ENCODE measurements at regions not wholly inside any gene's neighbourhood (a gene's known extent, or its start where the extent isn't known, plus 50 kb on each side); places are given as distances from the start of the nearest gene placed in this dataset.
"Not testable (repeated sequence)": the region's sequence is repeated elsewhere in the genome, so short reads cannot be mapped to it uniquely, and the experiment has no call there.

DNA sequence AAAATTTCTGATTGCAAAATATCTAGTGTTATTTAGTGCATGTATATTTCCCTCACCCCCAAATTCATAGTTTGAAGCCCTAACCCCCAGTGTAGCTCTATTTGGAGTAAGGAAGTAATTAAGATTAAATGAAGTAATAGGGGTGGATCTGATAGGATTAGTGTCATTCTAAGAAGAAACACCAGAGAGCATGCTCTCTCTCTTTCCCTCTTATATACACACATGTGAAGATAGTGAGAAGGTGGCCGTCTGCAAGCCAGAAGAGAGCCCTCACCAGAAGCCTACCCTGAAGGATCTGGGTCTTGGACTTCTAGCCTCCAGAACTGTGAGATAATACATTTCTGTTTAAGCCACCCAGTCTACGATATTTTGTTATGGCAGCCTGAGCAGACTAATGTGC, 120.3 kb downstream of the TMEM30B start:
- no peak for DNase-seq (ENCODE audit: low spot score)

DNA sequence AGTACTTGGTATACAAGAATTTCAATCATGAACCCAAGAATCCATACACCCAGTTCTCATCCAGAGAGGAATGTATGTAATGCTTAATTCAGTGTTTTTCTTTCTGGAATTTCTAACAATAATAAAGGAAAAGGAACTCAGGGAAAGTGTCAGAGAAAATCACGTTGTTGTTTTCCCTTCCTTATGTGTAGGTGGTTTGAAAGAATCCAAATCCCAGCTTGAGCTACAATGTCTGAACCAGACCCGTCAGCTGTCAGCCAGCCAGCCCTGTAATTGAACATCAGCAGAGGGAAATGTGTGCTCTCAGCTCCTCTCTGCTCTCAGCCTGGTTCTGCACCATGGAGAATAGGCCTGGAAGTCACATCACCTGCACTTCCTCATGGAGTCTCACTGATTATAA, 126.5 kb downstream of the TMEM30B start:
- DNase-seq (ENCODE audit: low spot score): no peak

DNA sequence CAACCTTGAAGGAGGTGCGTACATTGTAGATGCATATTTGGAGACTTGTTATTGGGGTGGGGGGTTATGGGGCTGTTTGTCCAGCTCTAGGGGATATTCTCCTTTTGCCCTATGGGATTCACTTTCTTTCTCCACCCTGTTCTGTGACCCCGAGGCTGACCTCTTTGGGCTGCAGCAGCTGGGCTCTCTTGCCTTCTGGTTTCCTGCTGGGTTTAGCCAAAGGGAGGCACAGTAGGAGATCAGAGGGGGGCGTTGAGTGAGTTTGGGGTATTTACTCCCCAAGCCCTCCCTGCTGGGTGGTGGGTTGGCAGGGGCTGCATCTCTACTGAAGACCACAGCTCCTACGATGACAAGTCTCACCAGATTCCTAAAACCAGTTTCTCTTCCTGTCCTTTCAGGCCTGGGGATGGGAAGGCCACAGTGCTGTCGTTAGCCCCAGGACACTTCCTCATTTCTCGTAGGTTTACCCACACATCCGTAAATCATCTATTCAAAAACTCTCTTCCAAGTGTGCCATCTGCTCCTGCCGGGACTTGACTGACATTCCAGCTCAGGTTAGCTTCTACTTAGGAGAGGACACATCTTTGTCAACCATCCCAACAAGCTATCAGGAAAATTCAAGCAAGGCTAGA, 127.1 kb downstream of the TMEM30B start:
- DNase-seq (ENCODE audit: low spot score): no peak

DNA sequence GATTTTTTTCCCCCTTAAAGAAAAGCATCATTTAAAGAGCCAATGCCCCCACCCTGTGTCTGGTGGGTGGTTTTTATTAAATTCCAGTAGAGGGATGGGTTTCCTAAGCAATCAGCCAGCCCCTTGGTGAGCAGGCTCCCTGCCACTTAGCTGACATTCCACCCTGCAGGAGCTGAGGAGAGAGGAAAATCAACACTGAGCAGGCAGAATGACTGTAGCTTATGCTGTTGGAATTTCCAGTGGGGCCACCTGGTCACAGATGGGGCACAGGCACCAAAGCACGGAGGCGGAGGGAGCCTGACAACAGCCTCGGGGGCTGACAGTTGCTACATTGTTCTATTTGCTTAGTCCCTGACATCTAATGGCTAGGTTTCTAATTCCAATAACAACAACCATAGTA, 127.7 kb downstream of the TMEM30B start:
- peak; percentile 31 for DNase-seq (ENCODE audit: low spot score)

DNA sequence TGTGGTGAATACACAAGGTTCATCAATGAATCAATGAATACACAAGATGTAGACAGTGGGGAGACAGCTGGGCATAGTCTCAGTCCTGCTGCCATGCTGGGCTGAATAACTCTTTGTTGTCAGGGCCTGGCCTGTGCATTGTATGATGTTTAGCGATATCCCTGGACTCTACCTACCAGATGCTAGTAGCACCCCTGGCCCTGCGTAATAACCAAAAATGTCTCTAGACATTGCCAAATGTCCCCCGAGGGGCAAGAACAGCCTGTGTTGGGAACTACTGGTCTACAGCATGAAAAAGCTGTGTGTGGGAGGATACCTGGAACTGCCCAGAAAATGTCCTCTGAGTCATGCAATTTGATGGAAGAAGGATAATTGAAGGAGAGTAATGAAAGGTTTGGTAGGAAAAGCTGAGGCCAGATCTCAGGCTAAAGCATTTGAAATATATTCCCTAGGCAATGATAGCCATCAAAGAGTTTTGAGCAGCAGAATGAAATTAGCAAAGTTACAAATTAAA, 128.2 kb downstream of the TMEM30B start:
- no peak for DNase-seq (ENCODE audit: low spot score)

DNA sequence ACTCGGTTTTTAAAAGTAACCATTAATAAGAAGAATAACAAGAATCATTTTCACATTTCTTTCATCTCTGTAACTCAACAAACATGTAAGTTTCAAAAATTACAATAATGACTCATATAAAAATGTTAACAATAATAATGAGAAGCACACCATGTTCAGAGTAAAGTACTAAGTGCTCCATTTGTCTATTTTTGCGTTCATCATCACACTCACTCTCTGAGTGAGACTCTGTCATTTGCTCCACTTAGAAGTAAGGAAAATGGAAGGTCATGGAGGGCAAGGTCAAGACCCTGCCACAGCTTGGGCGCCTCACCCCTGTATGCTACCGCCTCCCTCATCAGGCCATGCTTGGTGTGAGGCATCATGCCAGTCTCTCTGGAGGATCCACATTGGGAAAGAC, 129.9 kb downstream of the TMEM30B start:
- DNase-seq (ENCODE audit: low spot score): no peak

DNA sequence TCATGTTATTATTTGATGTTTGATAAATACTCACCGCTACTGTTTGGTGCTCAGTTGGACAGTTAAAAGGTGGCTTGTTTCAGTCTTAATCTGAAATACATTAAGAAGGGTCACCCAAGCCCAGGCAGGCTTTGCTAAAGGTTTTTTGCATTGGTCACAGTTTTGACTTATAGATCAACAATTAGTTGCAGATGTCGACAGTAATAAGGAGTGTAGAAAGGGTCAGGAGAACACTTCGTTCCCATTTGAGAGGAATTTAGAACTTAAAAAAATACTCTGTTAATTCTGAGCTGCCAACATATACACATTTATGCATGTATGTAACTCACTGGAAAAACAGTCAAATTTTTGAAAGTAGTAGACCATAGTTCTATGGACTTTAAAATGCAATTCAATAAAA, 130.3 kb downstream of the TMEM30B start:
- no peak for DNase-seq (ENCODE audit: low spot score)

DNA sequence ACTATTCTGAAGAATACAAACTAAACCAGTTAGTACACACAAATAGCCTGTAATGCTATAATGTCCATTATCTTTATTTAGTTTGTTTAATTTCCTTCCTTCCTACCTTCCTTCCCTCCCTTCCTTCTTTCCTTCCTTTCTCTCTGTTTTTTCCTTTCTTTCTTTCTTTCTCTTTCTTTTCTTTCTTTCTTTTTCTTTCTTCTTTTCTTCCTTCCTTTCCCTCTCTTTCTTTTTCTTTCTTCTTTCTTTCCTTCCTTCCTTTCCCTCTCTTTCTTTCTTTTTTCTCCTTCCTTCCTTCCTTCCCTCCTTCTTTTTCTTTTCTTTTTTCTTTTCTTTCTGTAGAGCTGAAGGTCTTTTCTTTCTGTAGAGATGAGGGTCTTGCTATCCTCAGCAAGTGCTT, 131.2 kb downstream of the TMEM30B start:
- no peak for DNase-seq (ENCODE audit: low spot score)

DNA sequence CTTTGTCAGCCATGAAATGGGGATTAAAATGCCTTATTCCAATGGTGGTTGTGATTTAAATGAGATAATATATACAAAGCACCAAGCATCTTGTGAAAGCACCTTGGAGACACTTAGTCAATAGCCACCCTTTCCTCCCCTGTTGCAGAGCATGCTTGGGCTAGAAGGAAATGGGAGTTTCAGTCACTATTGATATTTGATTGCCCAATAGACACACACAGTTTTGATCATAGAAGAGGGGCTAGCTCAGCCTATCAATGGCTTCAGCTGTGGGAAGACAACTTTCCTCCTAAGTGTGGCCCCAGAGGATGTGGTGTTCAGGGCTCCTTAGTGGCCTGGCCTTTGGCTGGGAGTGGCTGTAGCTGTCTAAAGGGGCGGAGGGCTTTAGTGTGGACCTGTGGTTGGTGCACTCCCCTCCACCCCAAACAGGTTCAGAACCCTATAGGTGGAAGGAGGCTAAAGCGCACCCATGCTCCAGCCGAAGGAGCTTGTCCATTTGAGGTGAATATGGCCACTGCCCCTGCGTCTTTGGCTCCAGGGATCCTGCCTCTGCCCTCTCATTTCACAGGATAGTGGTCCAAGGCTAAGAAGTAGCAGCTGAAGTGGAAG, 132.3 kb downstream of the TMEM30B start:
- no peak for DNase-seq (ENCODE audit: low spot score)

DNA sequence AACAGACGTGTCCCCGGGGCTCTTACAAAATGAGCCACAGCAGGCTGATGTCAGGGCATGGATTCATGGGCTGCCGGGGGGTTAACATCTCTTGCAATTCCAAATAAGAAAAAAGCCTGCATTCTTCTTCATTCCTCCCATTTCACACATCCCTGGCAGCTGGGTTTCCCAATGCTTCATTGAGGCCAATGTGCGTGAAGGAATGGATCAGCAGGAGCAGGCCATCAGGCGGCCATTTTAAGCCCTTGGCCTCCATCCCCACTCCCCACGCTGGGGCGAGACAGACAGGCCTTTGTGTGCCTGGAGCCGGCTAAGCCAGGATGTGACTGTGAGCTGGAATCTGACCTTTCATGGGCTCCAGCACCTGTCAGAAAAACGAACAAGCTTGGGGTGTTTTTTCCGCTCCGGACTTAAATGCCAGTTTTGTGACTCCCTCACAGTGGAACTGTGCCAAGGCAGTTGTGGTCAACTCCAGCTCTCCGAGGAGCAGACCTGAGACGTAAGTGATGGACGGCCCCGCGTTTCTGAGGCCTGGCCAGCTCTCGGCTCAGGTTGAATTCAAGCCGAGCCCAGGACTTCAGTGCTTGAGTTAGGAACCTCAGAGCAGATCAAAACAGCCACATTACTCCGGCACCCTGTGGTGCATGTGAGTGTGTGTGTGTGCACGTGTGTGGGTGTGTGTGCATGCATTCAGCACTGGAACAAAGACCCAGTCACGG, 133.1 kb downstream of the TMEM30B start:
- no peak for DNase-seq (ENCODE audit: low spot score)

DNA sequence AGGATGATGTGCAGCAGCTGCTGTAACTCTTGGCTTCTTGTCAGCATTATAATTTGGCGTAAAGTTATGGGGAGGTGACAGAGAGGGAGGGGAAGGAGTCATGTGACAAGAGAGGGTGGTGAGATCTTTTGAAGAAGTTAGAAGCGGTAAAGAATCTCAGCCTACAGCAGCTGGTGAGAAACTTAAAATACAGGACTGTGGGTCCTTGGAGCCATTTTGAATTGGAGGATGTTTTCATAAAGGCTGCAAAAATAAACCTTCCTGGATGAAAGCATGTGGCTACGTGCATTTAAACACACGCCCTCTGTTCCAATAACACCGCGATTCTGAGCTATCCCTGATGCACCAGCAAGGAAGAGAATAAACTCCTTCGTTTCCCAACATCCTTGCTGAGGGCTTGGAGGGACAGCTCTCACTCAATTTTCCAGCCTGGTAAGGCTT, 133.7 kb downstream of the TMEM30B start:
- DNase-seq (ENCODE audit: low spot score): no peak

DNA sequence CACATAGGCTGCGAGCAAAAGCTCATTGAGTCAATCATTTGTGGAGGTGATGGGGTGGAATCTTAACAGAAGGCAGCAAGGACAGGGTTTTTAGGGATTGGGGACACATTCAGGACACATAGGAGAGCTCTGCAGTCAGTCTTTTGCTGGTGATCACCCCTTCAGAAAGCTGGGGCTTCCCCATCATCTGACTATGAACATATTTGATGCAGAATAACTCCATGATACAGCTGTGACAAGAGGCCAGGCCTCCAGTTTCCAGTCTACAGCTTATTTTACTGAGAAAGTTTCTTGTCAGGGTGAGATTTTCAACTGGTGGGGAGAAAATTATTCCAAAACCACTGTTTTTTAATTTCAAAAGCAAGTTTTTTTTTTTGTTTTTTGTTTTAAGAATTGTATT, 134.2 kb downstream of the TMEM30B start:
- DNase-seq (ENCODE audit: low spot score): no peak

DNA sequence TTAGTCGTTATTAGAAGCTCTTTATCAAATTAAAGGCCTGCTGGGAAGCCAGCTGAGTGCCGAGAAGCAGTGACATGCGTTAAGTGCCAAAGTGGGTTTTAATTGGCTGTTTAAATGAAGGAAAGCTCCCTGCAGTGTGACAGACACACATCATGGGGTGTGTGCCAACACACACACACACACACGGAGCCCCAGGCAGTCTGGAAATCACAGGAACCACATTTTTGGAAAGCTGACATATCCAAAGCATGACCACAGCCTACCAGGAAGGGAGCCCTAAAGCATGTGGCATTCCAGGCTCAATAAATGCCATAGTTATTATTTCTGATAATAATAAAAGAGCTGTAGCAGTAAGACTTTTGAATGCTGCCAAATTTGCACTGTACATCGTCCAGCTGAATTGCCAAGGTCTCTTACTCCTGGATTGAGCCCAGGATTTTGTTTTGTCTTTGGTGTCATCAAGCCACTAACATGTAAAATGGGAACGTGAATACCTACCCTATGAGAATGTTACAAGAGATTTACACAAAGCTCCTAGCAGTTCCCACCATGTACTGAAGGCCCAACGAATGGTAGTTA, 135.1 kb downstream of the TMEM30B start:
- no peak for DNase-seq (ENCODE audit: low spot score)

DNA sequence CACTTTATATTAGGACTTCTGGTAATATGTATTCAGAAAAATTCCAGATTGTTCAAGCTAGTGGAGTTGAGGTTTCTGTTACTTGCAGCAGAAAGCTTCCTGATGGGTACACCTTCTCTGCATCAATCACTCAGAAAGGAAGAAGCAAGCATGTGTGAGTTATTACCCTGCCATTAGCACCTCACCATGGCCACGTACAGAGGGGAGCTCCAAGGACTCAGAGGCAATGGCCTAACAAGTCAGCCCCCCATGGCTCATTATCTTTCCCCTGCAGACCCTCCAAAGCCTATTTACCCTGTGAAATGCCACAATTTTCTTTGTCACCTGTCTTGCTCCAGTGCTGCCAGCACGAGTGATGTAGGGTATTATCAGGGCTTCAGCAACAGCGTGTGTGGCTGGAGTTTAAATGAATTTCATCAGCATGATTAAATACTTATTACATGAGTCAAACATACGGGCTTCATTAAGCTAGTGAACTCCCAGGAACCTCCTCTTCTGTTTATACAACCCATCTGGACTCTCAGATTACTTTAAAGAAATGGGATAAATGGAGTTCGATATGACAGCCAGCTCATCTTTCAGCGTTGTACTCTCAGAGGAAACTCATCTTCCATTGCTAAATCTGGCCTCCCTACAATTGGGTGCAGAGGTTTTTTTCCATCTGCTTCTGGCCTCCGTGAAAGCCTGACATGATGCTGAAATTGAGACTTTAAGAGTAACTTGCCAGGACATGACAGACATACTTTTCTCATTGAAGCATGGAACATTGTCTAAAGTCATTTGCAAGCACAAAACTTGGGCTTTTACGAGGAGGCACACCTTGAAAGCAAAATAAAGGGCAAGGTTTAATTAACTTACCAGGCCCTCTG, 135.9 kb downstream of the TMEM30B start:
- DNase-seq (ENCODE audit: low spot score): no peak

DNA sequence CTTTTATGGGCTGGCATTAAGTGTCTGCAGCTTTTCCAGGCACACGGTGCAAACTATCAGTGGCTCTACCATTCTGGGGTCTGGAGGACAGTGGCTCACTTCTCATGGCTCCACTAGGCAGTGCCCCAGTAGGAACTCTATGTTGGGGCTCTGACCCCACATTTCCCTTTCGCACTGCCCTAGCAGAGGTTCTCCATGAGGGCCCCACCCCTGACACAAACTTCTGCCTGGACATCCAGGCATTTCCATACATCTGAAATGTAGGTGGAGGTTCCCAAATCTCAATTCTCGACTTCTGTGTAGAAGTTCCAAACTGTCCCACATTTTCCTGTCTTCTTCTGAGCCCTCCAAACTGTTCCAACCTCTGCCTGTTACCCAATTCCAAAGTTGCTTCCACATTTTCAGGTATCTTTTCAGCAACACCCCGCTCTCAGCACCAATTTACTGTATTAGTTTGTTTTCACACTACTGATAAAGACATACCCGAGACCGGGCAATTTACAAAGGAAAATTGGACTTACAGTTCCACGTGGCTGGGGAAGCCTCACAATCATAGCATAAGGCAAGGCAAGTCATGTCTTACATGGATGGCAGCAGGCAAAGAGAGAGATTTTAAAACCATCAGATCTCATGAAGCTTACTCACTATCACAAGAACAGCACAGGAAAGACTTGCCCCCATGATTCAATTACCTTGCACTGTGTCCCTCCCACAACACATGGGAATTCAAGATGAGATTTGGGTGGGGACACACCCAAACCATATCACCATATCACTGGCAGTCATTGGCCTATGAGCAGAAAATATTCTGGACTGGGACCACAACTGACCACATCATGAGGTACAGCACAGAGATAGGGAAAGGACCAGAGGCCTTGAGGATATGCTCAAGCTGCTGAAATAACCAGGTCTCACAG, 136.8 kb downstream of the TMEM30B start:
- not testable (repeated sequence) for DNase-seq (ENCODE audit: low spot score)

DNA sequence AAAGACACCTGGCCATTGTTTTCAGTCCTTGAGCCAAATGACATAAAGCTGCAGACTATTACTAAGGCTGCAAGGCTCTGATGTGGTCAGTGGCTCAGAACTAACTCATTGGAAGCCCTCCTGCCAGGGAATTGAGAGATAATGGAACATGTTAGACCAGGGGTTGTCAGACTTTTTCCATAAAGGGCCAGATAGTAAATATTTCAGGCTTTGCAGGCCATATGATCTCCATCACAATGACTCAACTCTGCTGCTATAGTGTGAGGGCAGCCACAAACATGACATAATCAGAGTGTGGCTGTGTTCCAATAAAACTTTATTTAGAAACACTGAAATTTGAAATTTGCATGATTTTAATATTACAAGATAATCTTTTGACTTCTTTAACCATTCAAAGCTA, 140.3 kb downstream of the TMEM30B start:
- DNase-seq (ENCODE audit: low spot score): no peak

DNA sequence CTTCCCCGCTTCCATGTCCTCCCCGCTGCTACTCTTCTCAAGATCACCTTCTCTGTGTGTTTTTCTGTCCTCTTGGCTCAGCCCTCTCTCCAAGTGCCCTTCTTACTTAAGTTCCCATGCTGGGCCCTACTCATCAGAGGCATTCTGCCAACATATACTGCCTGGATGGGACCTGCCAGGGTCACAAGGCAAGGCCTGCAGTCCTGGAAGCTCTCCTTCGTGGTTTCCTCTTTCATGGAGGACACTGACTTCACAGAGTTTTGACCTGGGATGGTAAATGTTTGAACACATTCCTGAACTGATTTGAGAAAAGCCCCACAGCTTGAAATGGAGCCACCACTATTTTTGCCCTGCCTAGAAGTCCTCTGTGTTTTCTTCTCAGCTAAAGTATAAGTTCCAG, 140.9 kb downstream of the TMEM30B start:
- no peak for DNase-seq (ENCODE audit: low spot score)

DNA sequence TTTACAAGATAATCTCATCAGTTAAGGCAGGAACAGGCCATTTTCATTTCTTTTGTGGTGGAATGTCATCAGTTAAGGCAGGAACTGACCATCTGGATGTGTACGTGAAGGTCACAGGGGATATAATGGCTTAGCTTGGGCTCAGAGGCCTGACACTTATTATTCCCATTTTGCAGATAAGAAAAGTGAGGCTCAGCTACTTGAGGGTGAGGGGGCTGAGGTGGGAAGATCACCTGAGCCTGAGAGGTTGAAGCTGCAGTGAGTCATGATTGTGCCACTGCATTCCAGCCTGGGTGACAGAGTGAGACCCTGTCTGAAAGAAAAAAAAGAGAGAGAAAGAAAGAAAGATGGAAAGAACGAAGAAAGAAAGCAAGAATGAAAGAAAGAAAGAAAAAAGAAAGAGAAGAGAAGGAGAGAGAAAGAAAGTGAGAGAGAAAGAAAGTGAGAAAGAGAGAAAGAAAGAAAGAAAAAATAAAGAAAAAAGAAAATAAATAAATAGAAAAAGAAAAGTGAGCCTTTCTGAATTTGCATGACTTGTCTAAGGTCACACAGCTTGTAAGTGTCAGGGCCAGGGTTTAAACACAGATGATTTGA, 142.0 kb downstream of the TMEM30B start:
- no peak for DNase-seq (ENCODE audit: low spot score)

DNA sequence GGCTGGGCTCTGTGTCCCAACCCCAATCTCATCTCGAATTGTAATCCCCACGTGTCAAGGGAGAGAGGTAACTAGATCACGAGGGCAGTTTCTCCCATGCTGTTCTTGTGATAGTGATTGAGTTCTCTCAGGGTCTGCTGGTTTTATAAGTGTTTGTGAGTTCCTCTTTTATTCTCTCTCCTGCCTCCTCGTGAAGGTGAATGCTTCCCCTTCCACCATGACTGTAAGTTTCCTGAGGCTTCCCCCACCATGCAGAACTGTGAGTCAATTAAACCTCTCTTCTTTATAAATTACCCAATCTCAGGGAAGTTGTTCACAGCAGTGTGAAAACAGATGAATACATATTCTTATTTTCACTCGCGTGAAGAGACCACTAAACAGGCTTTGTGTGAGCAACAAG, 148.2 kb downstream of the TMEM30B start:
- DNase-seq (ENCODE audit: low spot score): no peak

DNA sequence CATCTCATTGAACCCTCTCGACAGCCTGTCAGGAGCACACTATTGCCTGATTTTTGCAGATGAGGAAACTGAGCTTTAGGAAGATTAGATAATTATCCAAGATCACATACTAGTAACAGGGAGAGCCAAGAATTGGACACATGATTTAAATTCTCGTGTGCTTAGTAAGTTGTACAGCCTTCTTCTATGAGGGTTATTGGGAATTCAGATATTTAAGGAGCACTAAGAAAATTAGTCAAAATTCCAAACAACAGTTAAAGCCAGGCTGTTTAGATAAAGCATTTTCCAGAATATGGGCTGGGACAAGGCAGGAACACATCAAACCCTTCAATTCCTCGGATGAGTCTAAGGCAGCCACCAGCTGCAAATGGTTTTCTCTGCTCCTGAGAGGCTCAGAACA, 148.8 kb downstream of the TMEM30B start:
- DNase-seq (ENCODE audit: low spot score): no peak

Data from iPS-NIHi11 (cell line).